HepG2 (cell line): ENCODE measurements at regions not wholly inside any gene's neighbourhood (a gene's known extent, or its start where the extent isn't known, plus 50 kb on each side); places are given as distances from the start of the nearest gene placed in this dataset.

Experiments used
- ATAC-seq: fragments of 200-7000 bp; cut with Tn5 transposase; 3 replicates; pipeline ENCODE4 v1.9.1; 2020; ENCODE audit warnings: mild to moderate bottlenecking, moderate library complexity
- BruUV-seq: library from RNA; stranded (reverse); fragments of 400-500 nt; replicated peaks from 2 replicates; lab custom pipeline; 2021; lab: Mats Ljungman, UMichigan
- CTCF ChIA-PET: fragments of 300-600 bp; formaldehyde crosslinking; extraction: SDS; loops from one replicate; lab custom pipeline; 2021; ENCODE audit warnings: low total read pairs, inconsistent platforms, low intra/inter-chr PET ratio; lab: Yijun Ruan, JAX
- POLR2A ChIA-PET: fragments of 350-600 bp; sonication (Branson Sonifier 250); formaldehyde crosslinking; loops from one replicate; lab custom pipeline; 2020; ENCODE audit warnings: antibody characterized with exemption, inconsistent platforms; lab: Yijun Ruan, JAX
- DNase-seq: peaks from one replicate; pipeline ENCODE4 v3.0.0-alpha.2; 2015; ENCODE audit warnings: low spot score
- FAIRE-seq: peaks from 3 replicates; lab custom pipeline; 2011; peaks lifted over from hg19 to GRCh38; lab: Jason Lieb, UNC
- H2AFZ ChIP-seq: one replicate; pipeline ENCODE4 v1.6.1; 2011; ENCODE audit warnings: low read length, inconsistent platforms
- H3K27ac ChIP-seq: fragments of 300-600 bp; 3 replicates; pipeline ENCODE4 v1.8.0; 2011; ENCODE audit warnings: mixed run types, mild to moderate bottlenecking, mixed read lengths, low read length, inconsistent platforms; ENCODE audit not compliant: insufficient read depth; ENCODE audit errors: extremely low read length
- H3K27me3 ChIP-seq, 2 experiments: fragments of 200-600 bp in 1 of 2; 2 replicates in 1 of 2; 3 replicates in 1 of 2; pipeline versions ENCODE4 v1.6.0 to v1.8.0; 2011; ENCODE audit warnings: low read length in 2 of 2, mild to moderate bottlenecking in 2 of 2, moderate library complexity in 2 of 2, inconsistent platforms in 1 of 2; ENCODE audit not compliant: insufficient read depth in 2 of 2, control insufficient read depth in 1 of 2
- H3K36me3 ChIP-seq, 2 experiments: fragments of 200-600 bp in 1 of 2; replicated peaks in 1 of 2; 2 replicates in 1 of 2; 3 replicates in 1 of 2; pipeline versions ENCODE4 v1.5.1 to v1.8.0; 2011; ENCODE audit warnings: low read length in 2 of 2, inconsistent platforms in 1 of 2; ENCODE audit not compliant: insufficient read depth in 2 of 2, control insufficient read depth in 1 of 2
- H3K4me1 ChIP-seq: 2 replicates; pipeline ENCODE4 v1.5.1; 2012; ENCODE audit warnings: low read length, inconsistent platforms; ENCODE audit not compliant: insufficient read depth
- H3K4me2 ChIP-seq: 2 replicates; pipeline ENCODE4 v1.6.0; 2011; ENCODE audit warnings: low read depth, low read length, inconsistent platforms
- H3K4me3 ChIP-seq, 3 experiments: fragments of 200-600 bp in 1 of 3; sonication (generic), shearing (Covaris generic) in 1 of 3; replicated peaks in 1 of 3; 2 replicates each; pipeline ENCODE4 v1.5.1; 2011 to 2016; ENCODE audit warnings: low read length in 3 of 3, inconsistent platforms in 2 of 3, low read depth in 2 of 3, mild to moderate bottlenecking in 2 of 3, control low read depth in 1 of 3, mixed read lengths in 1 of 3; ENCODE audit not compliant: insufficient read depth in 1 of 3
- H3K79me2 ChIP-seq: one replicate; pipeline ENCODE4 v1.6.1; 2011; ENCODE audit warnings: low read length, inconsistent platforms; ENCODE audit not compliant: insufficient read depth
- H3K9ac ChIP-seq: 2 replicates; pipeline ENCODE4 v1.6.0; 2011; ENCODE audit warnings: mild to moderate bottlenecking, low read depth, low read length, inconsistent platforms; ENCODE audit not compliant: insufficient read depth
- H3K9me3 ChIP-seq: 2 replicates; pipeline ENCODE4 v1.5.1; 2012; ENCODE audit warnings: mild to moderate bottlenecking, low read length
- H4K20me1 ChIP-seq: 2 replicates; pipeline ENCODE4 v1.6.0; 2011; ENCODE audit warnings: inconsistent platforms, mild to moderate bottlenecking, low read length, moderate library complexity; ENCODE audit not compliant: insufficient read depth
- AKAP8 ChIP-seq: sonication (generic); formaldehyde crosslinking; IDR thresholded peaks from 2 replicates; pipeline ENCODE4 v1.5.1; 2020; ENCODE audit warnings: mild to moderate bottlenecking, missing genetic modification reagents
- ARID3A ChIP-seq: IDR thresholded peaks from 2 replicates; pipeline ENCODE4 v1.6.1; 2012; ENCODE audit warnings: low read depth, low read length, improper control_type of control experiment
- HDAC6 ChIP-seq: fragments of 200-600 bp; sonication (generic); IDR thresholded peaks from 2 replicates; pipeline ENCODE4 v1.7.0; 2017; ENCODE audit warnings: mild to moderate bottlenecking, antibody characterized with exemption, low read length, low read depth
- HNRNPUL1 ChIP-seq: fragments of 200-400 bp; formaldehyde crosslinking; IDR thresholded peaks from 2 replicates; pipeline ENCODE4 v1.6.1; 2017; ENCODE audit warnings: low read depth, mild to moderate bottlenecking, low read length, moderate library complexity
- KMT2A ChIP-seq: sonication (generic); formaldehyde crosslinking; IDR thresholded peaks from 2 replicates; pipeline ENCODE4 v1.4.0; 2020; ENCODE audit warnings: missing genetic modification reagents
- MED13 ChIP-seq: sonication (generic); formaldehyde crosslinking; IDR thresholded peaks from 2 replicates; pipeline ENCODE4 v1.5.0; 2020; ENCODE audit warnings: missing genetic modification reagents
- TCF7L2 ChIP-seq: IDR thresholded peaks from 2 replicates; pipeline ENCODE4 v1.6.1; 2011; ENCODE audit warnings: mild to moderate bottlenecking, low read depth, low read length, moderate library complexity
- TFE3 ChIP-seq: IDR thresholded peaks from 2 replicates; pipeline ENCODE4 v1.6.1; 2016
- ZFP36 ChIP-seq: fragments of 150-350 bp; IDR thresholded peaks from 2 replicates; pipeline ENCODE4 v1.6.1; 2018; ENCODE audit warnings: borderline replicate concordance, low read length, low read depth; ENCODE audit not compliant: partially characterized antibody
- ZNF160 ChIP-seq: sonication (generic); formaldehyde crosslinking; IDR thresholded peaks from 2 replicates; pipeline ENCODE4 v1.8.0; 2022; ENCODE audit warnings: mild to moderate bottlenecking, inconsistent platforms, missing genetic modification reagents
- ZNF441 ChIP-seq: sonication (generic); formaldehyde crosslinking; IDR thresholded peaks from 2 replicates; pipeline ENCODE4 v1.7.0; 2021; ENCODE audit warnings: missing genetic modification reagents, borderline replicate concordance
- ZNF780A ChIP-seq: sonication (generic); formaldehyde crosslinking; IDR thresholded peaks from 2 replicates; pipeline ENCODE4 v1.8.0; 2022; ENCODE audit warnings: mild to moderate bottlenecking, missing genetic modification reagents, moderate library complexity
- WGBS: methylation state at CpG from one replicate; pipeline ENCODE4 v1.1.6; 2017; ENCODE audit warnings: low lambda C conversion rate; 5-methylcytosine and 5-hydroxymethylcytosine counted together
- in situ Hi-C: cut with HindIII; loops from 2 replicates; pipeline ENCODE4 v1.10.0; 2017; ENCODE audit warnings: low pct_unique_long_range_greater_than_20kb; ENCODE audit not compliant: extremely low pct_ligation_motif_present
- intact Hi-C: fragments of 100-400 bp; cut with micrococcal nuclease; formaldehyde crosslinking; loops from one replicate; pipeline ENCODE4 v1.10.0; 2022; ENCODE audit not compliant: unreplicated experiment

- FAIRE-seq (no peak), DNase-seq (no peak), ATAC-seq (no peak)
- no peak overlapping the region; the same call in 1 of the 2 replicates for H3K4me2 ChIP-seq
- no peak overlapping the region for H3K4me3 ChIP-seq
- no peaks in the 10 kb centered on the region for H3K9me3 ChIP-seq
- no peaks in the 10 kb centered on the region for H4K20me1 ChIP-seq
- WGBS = 5% methylated on average over 1 of the region's 1 CpG
- CTCF ChIA-PET = no interaction called here
- peaks cover 15% of the 10 kb centered on the region for H3K4me1 ChIP-seq
- H3K9ac ChIP-seq = no peak overlapping the region
- intact Hi-C loops (no loop called here), in situ Hi-C loops (no loop called here)
- POLR2A ChIA-PET = no interaction called here
- no peak overlapping the region for H3K27ac ChIP-seq
- no peaks in the 10 kb centered on the region for H3K27me3 ChIP-seq
- no peaks in the 10 kb centered on the region for H3K79me2 ChIP-seq
- no peaks in the 10 kb centered on the region for H3K36me3 ChIP-seq
- BruUV-seq = no TSS peak
- H2AFZ ChIP-seq = no peak overlapping the region
- TF ChIP-seq ARID3A = no peak
- 0 out of 2 replicates have a peak, but pooled peaks have one; percentile 54 for TF ChIP-seq HNRNPUL1
- no peak for TF ChIP-seq MED13 (CRISPR knock-in tag)
- TF ChIP-seq, all 625 proteins: peak for 1
These were observed 248.8 kb upstream of the PIK3R1 start for GRCh38 chr5:67966712-67967111.

- CTCF ChIA-PET = no interaction called here
- Histone ChIP-seq H4K20me1 (no peaks in the 10 kb centered on the region), H3K79me2 (no peaks in the 10 kb centered on the region)
- DNase-seq = no peak
- TF ChIP-seq AKAP8 (CRISPR knock-in tag) (no peak), ZFP36 (no peak), KMT2A (no peak), HDAC6 (no peak), ZNF160 (CRISPR knock-in tag) (no peak), TFE3 (CRISPR knock-in tag) (no peak), TCF7L2 (no peak), ZNF780A (no peak), ZNF441 (no peak)
- TF ChIP-seq, all 625 proteins: peak for 0
- FAIRE-seq = no peak
- H3K4me2 ChIP-seq = no peak overlapping the region
- H3K4me3 ChIP-seq = no peak overlapping the region
- WGBS = 52% methylated on average over 2 of the region's 2 CpGs
- H3K4me1 ChIP-seq = peaks cover 5% of the 10 kb centered on the region; the same call in 1 of the 2 replicates
- POLR2A ChIA-PET = interaction anchor here (0.6 kb wide), 1 partner anchor 282 kb away, joined by 3 read pairs; no protein-coding TSS in a partner anchor
- intact Hi-C loops (no loop called here), in situ Hi-C loops (no loop called here)
- no peaks in the 10 kb centered on the region for H3K9me3 ChIP-seq
- no peak overlapping the region for H3K27ac ChIP-seq
- no peak overlapping the region for H3K9ac ChIP-seq
- ATAC-seq = no peak
- H3K27me3 ChIP-seq = no peaks in the 10 kb centered on the region
- no peak overlapping the region for H2AFZ ChIP-seq
- H3K36me3 ChIP-seq = no peaks in the 10 kb centered on the region
- no TSS peak for BruUV-seq
These were observed 250.9 kb upstream of the PIK3R1 start for GRCh38 chr5:67964619-67965018.
